GM12874 (cell line): ENCODE measurements at regions not wholly inside any gene's neighbourhood (a gene's known extent, or its start where the extent isn't known, plus 50 kb on each side); places are given as distances from the start of the nearest gene placed in this dataset.

Source experiments
- CTCF ChIP-seq: IDR thresholded peaks from 2 replicates; pipeline ENCODE4 v1.5.1; 2011; ENCODE audit warnings: low read depth, mild to moderate bottlenecking, control low read depth, low read length, moderate library complexity; ENCODE audit not compliant: insufficient read depth

- TF ChIP-seq CTCF: no peak
These were observed 107.2 kb upstream of the CENPE start for GRCh38 chr4:103305355-103305754.

GRCh38 chr4:103303011-103303410 is 104.9 kb upstream of the CENPE start:
- TF ChIP-seq CTCF: no peak

- TF ChIP-seq CTCF: no peak
These were observed 94.8 kb upstream of the CENPE start for GRCh38 chr4:103292959-103293358.

GRCh38 chr4:103292373-103292772 is 94.2 kb upstream of the CENPE start:
- TF ChIP-seq CTCF: no peak

GRCh38 chr4:103289186-103289585 is 91.0 kb upstream of the CENPE start:
- no peak for TF ChIP-seq CTCF

GRCh38 chr4:103272174-103272573 is 74.0 kb upstream of the CENPE start:
- TF ChIP-seq CTCF: no peak

GRCh38 chr4:103268746-103269145 is 70.6 kb upstream of the CENPE start:
- TF ChIP-seq CTCF: no peak

GRCh38 chr4:103264905-103265304 is 66.8 kb upstream of the CENPE start:
- no peak for TF ChIP-seq CTCF
